ENCODE measurements at regions not wholly inside any gene's neighbourhood (a gene's known extent, or its start where the extent isn't known, plus 50 kb on each side); places are given as distances from the start of the nearest gene placed in this dataset.

DNA sequence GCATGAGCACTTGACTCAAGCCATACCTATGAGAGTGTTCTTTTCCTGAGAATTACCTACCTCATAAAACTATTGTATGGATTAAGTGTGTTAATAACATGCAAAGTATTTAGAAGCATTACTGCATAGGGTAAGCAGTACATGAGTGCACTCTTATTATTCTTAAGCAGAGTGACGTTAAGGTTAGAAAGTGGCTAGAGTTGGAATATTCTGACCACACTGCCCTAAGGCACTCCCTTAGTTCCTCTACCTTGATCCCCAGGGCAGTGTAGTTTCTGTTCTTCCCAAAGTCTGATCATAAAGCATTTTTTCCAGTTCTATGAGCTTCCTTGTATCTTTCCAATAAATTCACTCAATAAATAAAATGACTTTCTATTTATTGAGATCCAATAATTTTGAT, 189.2 kb downstream of the PCSK1 start:
- TF ChIP-seq, protein P1, sequence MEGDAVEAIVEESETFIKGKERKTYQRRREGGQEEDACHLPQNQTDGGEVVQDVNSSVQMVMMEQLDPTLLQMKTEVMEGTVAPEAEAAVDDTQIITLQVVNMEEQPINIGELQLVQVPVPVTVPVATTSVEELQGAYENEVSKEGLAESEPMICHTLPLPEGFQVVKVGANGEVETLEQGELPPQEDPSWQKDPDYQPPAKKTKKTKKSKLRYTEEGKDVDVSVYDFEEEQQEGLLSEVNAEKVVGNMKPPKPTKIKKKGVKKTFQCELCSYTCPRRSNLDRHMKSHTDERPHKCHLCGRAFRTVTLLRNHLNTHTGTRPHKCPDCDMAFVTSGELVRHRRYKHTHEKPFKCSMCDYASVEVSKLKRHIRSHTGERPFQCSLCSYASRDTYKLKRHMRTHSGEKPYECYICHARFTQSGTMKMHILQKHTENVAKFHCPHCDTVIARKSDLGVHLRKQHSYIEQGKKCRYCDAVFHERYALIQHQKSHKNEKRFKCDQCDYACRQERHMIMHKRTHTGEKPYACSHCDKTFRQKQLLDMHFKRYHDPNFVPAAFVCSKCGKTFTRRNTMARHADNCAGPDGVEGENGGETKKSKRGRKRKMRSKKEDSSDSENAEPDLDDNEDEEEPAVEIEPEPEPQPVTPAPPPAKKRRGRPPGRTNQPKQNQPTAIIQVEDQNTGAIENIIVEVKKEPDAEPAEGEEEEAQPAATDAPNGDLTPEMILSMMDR (IDR thresholded peaks at IDR 0.05; ENCODE audit: low read length, missing control alignments), result no peak
- no peak overlapping the region for H3K4me3 ChIP-seq (replicated peaks; ENCODE audit: low read depth, low read length)
- no peak for DNase-seq (ENCODE audit: low read depth)

DNA sequence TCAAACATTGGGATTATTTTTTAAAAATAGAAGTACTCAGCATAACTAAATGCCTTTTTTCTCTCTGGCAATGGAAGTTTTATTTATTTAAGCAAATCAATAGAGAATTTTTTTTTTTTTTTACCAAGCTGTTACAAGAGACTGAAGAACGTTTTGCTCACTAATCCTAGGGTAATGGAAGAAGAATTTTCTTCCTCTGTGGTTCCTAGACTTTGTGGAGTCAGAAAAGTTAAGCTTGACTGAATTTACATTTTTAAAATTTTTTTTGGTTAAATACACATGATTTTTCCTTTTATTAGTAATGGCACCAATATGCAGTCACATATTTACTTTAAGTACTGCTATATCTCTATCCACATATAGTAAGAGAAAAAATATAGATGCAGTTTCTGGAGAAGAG, 189.8 kb downstream of the PCSK1 start:
- H3K4me3 ChIP-seq (replicated peaks; ENCODE audit: low read depth, low read length), result no peak overlapping the region
- TF ChIP-seq, protein P1 (IDR thresholded peaks at IDR 0.05; ENCODE audit: low read length, missing control alignments), result no peak
- no peak for DNase-seq (ENCODE audit: low read depth)

DNA sequence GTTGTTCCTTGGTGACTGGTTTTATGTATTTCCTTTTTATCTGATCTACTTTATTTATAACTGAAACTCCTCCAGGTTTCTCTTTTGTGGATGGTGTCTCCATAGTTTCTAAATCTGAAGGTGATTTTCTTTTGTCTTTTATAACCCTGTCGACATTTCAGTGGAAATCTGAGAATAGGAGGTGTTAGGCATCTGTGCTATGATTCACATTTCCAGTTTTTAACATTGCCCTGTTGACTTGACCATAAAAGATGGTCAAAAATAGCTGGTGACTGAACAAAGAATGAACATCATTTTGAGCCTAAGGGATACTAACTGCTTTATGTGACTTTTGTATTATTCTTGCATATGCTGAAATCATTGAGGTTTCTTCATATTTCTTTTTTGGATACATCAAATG, 190.5 kb downstream of the PCSK1 start:
- no peak for DNase-seq (ENCODE audit: low read depth)
- no peak overlapping the region for H3K4me3 ChIP-seq (replicated peaks; ENCODE audit: low read depth, low read length)
- TF ChIP-seq, protein P1 (IDR thresholded peaks at IDR 0.05; ENCODE audit: low read length, missing control alignments), result no peak

DNA sequence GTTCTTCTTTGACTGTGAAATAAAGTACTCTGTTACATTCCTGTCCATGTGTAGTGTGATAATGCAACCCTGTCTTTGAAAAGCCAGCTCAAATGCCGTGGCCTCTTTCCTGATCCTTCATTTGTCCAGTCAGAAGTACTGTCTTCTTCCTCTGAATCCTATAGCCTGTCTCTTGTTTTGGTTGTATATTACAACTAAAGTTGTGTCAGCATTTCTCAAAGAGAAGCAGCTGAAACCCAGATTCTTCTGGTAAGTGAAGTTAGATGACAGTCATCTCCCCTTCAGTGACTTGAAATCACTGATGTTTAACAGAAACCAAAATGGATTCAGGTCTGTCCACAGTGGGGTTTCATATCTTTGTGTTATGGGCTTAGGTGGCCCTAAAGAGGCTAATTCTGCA, 196.2 kb downstream of the PCSK1 start:
- no peak for DNase-seq (ENCODE audit: low read depth)
- TF ChIP-seq, protein P1 (IDR thresholded peaks at IDR 0.05; ENCODE audit: low read length, missing control alignments), result no peak
- H3K4me3 ChIP-seq (replicated peaks; ENCODE audit: low read depth, low read length), result no peak overlapping the region

DNA sequence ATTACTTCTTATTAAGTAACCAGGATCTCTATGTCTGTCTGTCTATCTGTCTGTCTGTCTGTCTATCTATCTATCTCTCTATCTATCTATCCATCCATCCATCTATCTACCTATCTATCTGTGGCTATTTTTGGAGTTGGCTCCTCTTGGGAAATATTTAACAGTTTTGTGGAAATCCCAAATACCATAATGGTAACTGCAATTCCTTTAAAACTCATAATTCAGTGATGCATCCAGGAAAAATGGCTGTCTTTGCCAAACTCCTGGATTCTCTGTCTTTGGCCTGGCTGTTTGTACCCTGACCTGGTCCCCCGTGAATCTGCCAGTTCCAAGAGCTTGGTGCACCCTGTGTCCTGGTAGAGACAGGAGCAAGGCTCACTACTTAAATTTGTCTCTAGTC, 197.0 kb downstream of the PCSK1 start:
- no peak for DNase-seq (ENCODE audit: low read depth)

DNA sequence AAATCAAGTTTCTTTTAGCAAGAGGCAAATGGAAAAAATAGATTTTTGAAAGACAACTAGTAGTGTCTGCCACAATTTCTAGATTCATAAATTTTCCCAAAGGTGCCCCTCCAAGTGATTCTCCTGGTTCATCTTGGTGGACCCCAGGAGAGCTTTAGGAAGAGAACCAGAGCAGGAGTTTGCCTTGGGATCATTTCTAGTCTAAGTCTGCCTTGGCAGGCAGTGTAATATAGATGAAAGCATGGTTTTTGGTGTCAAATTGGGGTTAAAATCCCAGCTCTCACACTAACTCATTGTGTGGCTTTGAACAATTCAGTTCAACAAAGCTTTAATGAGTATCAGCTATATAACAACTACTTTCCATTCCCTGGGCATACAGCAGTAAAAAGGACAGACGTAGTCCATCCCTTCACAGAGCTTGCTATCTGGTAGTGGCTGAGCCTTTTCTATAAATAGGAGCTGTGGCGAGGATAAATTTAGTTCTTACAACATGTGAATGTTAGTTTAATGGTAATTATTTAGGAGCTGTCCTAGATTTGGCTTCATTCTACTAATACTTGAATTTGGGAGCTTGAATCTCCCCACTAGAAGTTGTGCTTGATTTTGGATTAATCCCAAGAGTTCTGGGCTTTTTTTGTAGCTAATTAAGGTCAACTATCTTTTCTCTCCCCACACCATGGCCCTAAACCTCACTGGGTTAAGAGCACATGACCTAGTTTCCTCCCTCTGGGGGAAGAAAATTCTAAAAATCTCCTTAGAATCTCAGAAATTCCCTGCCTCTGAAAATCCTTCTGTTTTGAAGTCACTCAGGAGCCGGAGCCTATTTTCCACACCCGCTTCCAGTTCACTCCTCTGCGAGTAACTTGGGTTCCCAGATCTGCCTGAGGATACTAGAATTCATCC, 197.8 kb downstream of the PCSK1 start:
- TF ChIP-seq, protein P1 (IDR thresholded peaks at IDR 0.05; ENCODE audit: low read length, missing control alignments), result no peak
- H3K4me3 ChIP-seq (replicated peaks; ENCODE audit: low read depth, low read length), result no peak overlapping the region
- DNase-seq (ENCODE audit: low read depth), result no peak

More for the DNA sequence above, 197.0 kb downstream of the PCSK1 start:
- TF ChIP-seq, protein P1 (IDR thresholded peaks at IDR 0.05; ENCODE audit: low read length, missing control alignments), result no peak
- no peak overlapping the region for H3K4me3 ChIP-seq (replicated peaks; ENCODE audit: low read depth, low read length)

DNA sequence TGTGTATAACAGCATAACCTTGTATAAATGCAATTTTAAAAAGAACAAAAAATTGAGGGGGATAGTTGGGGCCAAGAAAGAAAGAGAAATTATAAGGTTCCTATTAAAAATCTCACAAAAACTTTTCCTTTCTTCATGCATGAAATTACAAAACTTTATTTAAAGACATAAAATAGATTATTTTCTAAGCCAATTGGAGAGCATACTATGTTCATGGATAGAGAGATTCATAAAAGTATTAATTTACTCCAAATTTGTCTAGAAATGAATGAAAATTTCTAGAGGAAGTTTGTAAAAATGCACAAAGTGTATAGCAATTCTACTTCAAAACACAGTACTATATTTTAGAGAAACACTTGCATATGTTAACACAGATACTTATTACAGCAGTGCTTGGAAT, 200.4 kb downstream of the PCSK1 start:
- H3K4me3 ChIP-seq (replicated peaks; ENCODE audit: low read depth, low read length), result no peak overlapping the region
- DNase-seq (ENCODE audit: low read depth), result no peak
- TF ChIP-seq, protein P1 (IDR thresholded peaks at IDR 0.05; ENCODE audit: low read length, missing control alignments), result no peak

All from fibroblast of pulmonary artery (primary cell).